H7 (cell line): ENCODE measurements at regions not wholly inside any gene's neighbourhood (a gene's known extent, or its start where the extent isn't known, plus 50 kb on each side); places are given as distances from the start of the nearest gene placed in this dataset.
A peak's percentile ranks its signal among the peaks of the same experiment; 100 is the strongest.
"Not testable (repeated sequence)": the region's sequence is repeated elsewhere in the genome, so short reads cannot be mapped to it uniquely, and the experiment has no call there.

Experiments used
- DNase-seq: peaks from one replicate; pipeline ENCODE4 v3.0.0; 2012
- H3K27me3 ChIP-seq: 2 replicates; pipeline ENCODE4 v1.6.0; 2011; ENCODE audit warnings: mild to moderate bottlenecking, low read length; ENCODE audit not compliant: control insufficient read depth, insufficient read depth
- H3K36me3 ChIP-seq: replicated peaks from 2 replicates; pipeline ENCODE4 v1.5.1; 2011; ENCODE audit warnings: low read length; ENCODE audit not compliant: control insufficient read depth, insufficient read depth
- H3K4me3 ChIP-seq: 2 replicates; pipeline ENCODE4 v1.5.1; 2011; ENCODE audit warnings: low read depth, mild to moderate bottlenecking, control low read depth, low read length, moderate library complexity; ENCODE audit not compliant: insufficient read depth

- H3K4me3 ChIP-seq, result no peak overlapping the region
- H3K27me3 ChIP-seq, result no peaks in the 10 kb centered on the region
- H3K36me3 ChIP-seq, result no peaks in the 10 kb centered on the region
- no peak for DNase-seq
Observed at GRCh38 chr2:234812851-234813250, 139.0 kb upstream of the SH3BP4 start.

- DNase-seq, result no peak
- H3K4me3 ChIP-seq, result no peak overlapping the region
- no peaks in the 10 kb centered on the region for H3K36me3 ChIP-seq
- no peaks in the 10 kb centered on the region for H3K27me3 ChIP-seq
Observed at GRCh38 chr2:234808907-234809306, 142.9 kb upstream of the SH3BP4 start.

GRCh38 chr2:234806818-234807217 lies 145.0 kb upstream of the SH3BP4 start:
- H3K36me3 ChIP-seq, result no peaks in the 10 kb centered on the region
- no peak overlapping the region for H3K4me3 ChIP-seq
- no peaks in the 10 kb centered on the region for H3K27me3 ChIP-seq
- DNase-seq, result no peak

- H3K36me3 ChIP-seq, result no peaks in the 10 kb centered on the region
- DNase-seq, result no peak
Observed at GRCh38 chr2:234805836-234806235, 146.0 kb upstream of the SH3BP4 start.

GRCh38 chr2:234804704-234805103 lies 147.1 kb upstream of the SH3BP4 start:
- DNase-seq, result no peak
- H3K4me3 ChIP-seq, result no peak overlapping the region
- H3K27me3 ChIP-seq, result no peaks in the 10 kb centered on the region
- no peaks in the 10 kb centered on the region for H3K36me3 ChIP-seq

More at GRCh38 chr2:234805836-234806235, 146.0 kb upstream of the SH3BP4 start:
- Histone ChIP-seq H3K27me3 (no peaks in the 10 kb centered on the region), H3K4me3 (no peak overlapping the region)

- Histone ChIP-seq H3K36me3 (no peaks in the 10 kb centered on the region), H3K27me3 (no peaks in the 10 kb centered on the region), H3K4me3 (no peak overlapping the region)
- DNase-seq, result no peak
Observed at GRCh38 chr2:234802845-234803171, 149.0 kb upstream of the SH3BP4 start.

- H3K36me3 ChIP-seq, result no peaks in the 10 kb centered on the region
- no peak overlapping the region for H3K4me3 ChIP-seq
- no peak for DNase-seq
- no peaks in the 10 kb centered on the region for H3K27me3 ChIP-seq
Observed at GRCh38 chr2:234802071-234802844, 149.6 kb upstream of the SH3BP4 start.

- no peaks in the 10 kb centered on the region for H3K27me3 ChIP-seq
Observed at GRCh38 chr2:234797566-234798250, 154.1 kb upstream of the SH3BP4 start.

GRCh38 chr2:234796045-234796591 lies 155.7 kb upstream of the SH3BP4 start:
- H3K27me3 ChIP-seq, result 0 out of 2 replicates have a peak, but pooled peaks cover 3% of the 10 kb centered on the region
- no peak for DNase-seq
- H3K4me3 ChIP-seq, result no peak overlapping the region
- no peaks in the 10 kb centered on the region for H3K36me3 ChIP-seq

More at GRCh38 chr2:234797566-234798250, 154.1 kb upstream of the SH3BP4 start:
- Histone ChIP-seq H3K4me3 (no peak overlapping the region), H3K36me3 (no peaks in the 10 kb centered on the region)
- DNase-seq, result no peak

- Histone ChIP-seq H3K27me3 (0 out of 2 replicates have a peak, but pooled peaks cover 3% of the 10 kb centered on the region), H3K36me3 (no peaks in the 10 kb centered on the region), H3K4me3 (no peak overlapping the region)
- DNase-seq, result no peak
Observed at GRCh38 chr2:234795272-234795920, 156.4 kb upstream of the SH3BP4 start.

- DNase-seq, result no peak
- Histone ChIP-seq H3K4me3 (no peak overlapping the region), H3K36me3 (no peaks in the 10 kb centered on the region), H3K27me3 (0 out of 2 replicates have a peak, but pooled peaks cover 3% of the 10 kb centered on the region)
Observed at GRCh38 chr2:234794866-234795265, 157.0 kb upstream of the SH3BP4 start.

- Histone ChIP-seq H3K36me3 (no peaks in the 10 kb centered on the region), H3K27me3 (peaks cover 5% of the 10 kb centered on the region; the same call in 1 of the 2 replicates), H3K4me3 (no peak overlapping the region)
- DNase-seq, result peak; percentile 54
Observed at GRCh38 chr2:234793212-234793785, 158.5 kb upstream of the SH3BP4 start.

- H3K27me3 ChIP-seq, result peaks cover 5% of the 10 kb centered on the region; the same call in 1 of the 2 replicates
- H3K36me3 ChIP-seq, result no peaks in the 10 kb centered on the region
- DNase-seq, result peak; percentile 65
- no peak overlapping the region for H3K4me3 ChIP-seq
Observed at GRCh38 chr2:234792621-234793022, 159.2 kb upstream of the SH3BP4 start.

- H3K36me3 ChIP-seq, H3K4me3 ChIP-seq, DNase-seq, H3K27me3 ChIP-seq: not testable (repeated sequence)
Observed at GRCh38 chr2:234792096-234792495, 159.7 kb upstream of the SH3BP4 start.
